Endometrial microvascular endothelial cells (primary cell): ENCODE measurements at regions not wholly inside any gene's neighbourhood (a gene's known extent, or its start where the extent isn't known, plus 50 kb on each side); places are given as distances from the start of the nearest gene placed in this dataset.

Experiments
- in situ Hi-C: cut with HindIII; loops from 2 replicates; pipeline ENCODE4 v1.10.0; 2017; ENCODE audit warnings: low sequenced_read_pairs, low pct_unique_long_range_greater_than_20kb; ENCODE audit errors: inconsistent ontology term

DNA sequence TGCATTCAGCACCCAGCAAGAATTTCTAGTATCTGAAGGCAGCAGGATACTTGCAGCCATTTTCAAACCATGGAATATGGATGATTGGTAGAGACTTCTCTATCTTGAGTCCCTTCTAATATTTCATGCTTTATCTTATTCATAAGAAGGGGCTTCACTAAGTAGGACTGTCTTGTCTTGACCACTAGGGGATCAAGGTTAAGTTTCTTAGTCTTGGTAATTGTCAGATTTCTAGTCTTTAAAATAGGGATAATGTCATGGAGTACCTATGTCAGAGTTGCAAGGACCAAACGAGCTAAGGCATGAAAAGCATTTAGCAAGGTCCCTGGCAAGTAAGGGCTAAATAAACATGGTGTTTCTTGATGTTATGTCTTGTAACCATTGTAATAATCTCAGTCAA, 68.5 kb upstream of the ESR1 start:
- in situ Hi-C loops: no loop called here

DNA sequence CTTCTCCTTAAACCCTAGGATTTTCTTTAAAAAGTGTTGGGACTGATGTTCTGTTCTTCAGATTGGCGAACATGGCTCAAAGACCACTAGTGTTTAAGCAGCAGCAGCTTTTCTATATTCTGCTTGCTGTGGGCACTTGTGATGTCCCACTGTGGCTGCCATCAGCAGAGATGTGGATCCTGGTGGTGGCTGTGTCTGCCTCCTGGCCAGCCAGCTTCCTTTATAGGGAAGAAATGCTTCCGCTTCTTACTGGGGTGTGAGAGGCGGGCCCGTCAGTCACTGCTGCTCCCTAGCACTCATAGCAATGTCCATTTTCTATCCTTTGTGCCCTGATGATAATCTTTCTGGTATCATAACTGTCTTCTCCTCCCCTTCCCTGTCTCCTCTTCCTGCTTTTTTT, 66.7 kb upstream of the ESR1 start:
- in situ Hi-C loops: no loop called here

DNA sequence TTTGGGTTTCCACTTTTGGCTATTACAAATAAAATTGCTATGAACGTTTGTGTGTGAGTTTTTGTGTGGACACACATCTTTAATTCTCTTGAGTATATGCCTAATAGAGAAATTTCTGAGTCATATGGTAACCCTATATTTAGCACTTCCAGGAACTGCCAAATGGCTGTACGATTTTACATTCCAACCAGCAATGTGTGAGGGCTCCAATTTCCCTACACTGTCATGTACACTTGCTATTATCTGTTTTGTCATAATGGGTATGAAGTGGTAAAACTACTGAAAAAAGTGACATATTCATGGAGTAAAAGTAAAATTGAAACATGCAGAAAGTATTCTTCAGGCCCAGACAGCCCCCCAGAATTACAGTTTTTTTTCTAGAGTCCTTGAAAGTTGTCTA, 59.6 kb upstream of the ESR1 start:
- in situ Hi-C loops: no loop called here

DNA sequence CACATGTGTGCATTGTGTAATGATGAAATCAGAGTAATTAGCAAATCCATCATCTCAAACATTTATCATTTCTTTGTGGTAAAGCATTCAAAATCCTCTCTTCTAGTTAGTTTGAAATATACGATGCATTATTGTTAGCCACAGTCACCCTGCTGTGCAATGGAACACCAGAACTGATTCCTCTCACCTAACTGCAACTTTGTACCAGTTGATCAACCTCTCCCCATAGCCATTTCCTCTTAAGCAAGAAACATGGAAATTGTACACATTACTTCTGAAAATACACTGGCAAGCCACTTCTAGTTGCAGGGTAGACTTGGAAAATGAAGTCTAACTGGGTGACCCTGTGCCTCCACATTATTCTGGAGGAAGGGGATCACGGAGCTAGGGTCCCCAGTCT, 58.1 kb upstream of the ESR1 start:
- in situ Hi-C loops: no loop called here

DNA sequence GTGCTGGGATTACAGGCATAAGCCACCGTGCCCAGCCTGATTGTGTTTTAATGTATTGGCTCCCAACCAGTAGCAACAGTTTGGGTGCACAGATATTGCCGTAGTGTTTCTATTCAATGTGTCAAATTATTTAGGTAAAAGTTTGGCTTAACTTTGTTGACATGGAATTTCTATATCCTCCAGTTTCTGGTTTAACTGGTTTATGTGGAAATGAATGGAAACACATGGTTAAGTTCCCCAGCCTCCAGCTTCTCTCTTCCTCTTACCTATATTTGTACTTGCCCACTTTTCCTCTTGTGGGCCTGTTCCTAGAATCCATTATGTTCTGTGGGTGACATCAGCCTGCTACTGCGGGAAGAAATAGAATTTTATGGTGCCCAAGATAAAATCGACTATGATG, 53.9 kb upstream of the ESR1 start:
- in situ Hi-C loops: loop anchor here (25.0 kb wide), 1 partner anchor 384 kb away; no protein-coding TSS in a partner anchor

DNA sequence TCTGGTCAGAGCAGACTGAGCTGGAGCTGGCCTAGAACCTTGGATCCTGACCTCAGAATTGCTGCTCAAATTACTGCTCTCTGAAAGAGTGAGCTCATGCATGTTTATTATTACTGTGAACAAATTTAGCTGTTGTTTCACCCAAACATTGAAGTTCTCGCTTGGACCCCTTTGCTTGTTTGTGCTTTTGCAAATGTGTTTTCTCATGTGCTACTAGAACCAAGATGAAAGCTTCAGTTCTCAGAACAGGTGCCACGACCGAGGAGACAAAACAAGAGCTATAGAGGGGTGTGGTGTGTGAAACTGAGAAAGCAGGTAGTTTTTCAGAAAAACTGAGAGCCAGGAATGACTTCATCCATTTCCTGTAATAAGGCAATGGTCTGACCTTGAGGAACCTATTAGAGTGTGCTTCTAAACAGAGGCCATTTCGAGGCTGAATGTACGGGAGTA, 50.0 kb upstream of the ESR1 start:
- in situ Hi-C loops: loop anchor here (25.0 kb wide), 1 partner anchor 380 kb away; no protein-coding TSS in a partner anchor
